HEK293 (cell line): ENCODE measurements at regions not wholly inside any gene's neighbourhood (a gene's known extent, or its start where the extent isn't known, plus 50 kb on each side); places are given as distances from the start of the nearest gene placed in this dataset.
A peak's percentile ranks its signal among the peaks of the same experiment; 100 is the strongest.

ENCODE experiments used
- CTCF ChIA-PET: fragments of 350-600 bp; formaldehyde crosslinking; extraction: SDS; loops from one replicate; lab custom pipeline; 2021; ENCODE audit warnings: antibody characterized with exemption; lab: Yijun Ruan, JAX
- POLR2A ChIA-PET: fragments of 300-600 bp; formaldehyde crosslinking; extraction: SDS; loops from one replicate; lab custom pipeline; 2020; ENCODE audit warnings: antibody characterized with exemption, inconsistent platforms; lab: Yijun Ruan, JAX
- H3K27ac ChIP-seq: fragments of 200-500 bp; sonication (Bioruptor generic); 2 replicates; pipeline ENCODE4 v1.5.1; 2014; ENCODE audit warnings: low read depth, low read length, control low read depth, inconsistent platforms; ENCODE audit errors: extremely low read depth
- H3K36me3 ChIP-seq, 2 experiments: fragments of 200-500 bp in 1 of 2; sonication (Bioruptor generic) in 1 of 2; 1 replicate in 1 of 2; 2 replicates in 1 of 2; pipeline ENCODE4 v1.5.1; 2014 to 2017; ENCODE audit warnings: inconsistent platforms in 2 of 2, low read length in 2 of 2; ENCODE audit not compliant: control insufficient read depth in 2 of 2, insufficient read depth in 1 of 2
- H3K4me1 ChIP-seq: fragments of 200-500 bp; sonication (Bioruptor generic); 2 replicates; pipeline ENCODE4 v1.5.1; 2014; ENCODE audit warnings: mild to moderate bottlenecking, low read length, inconsistent platforms; ENCODE audit not compliant: control insufficient read depth, insufficient read depth
- H3K4me3 ChIP-seq: 2 replicates; pipeline ENCODE4 v1.5.1; 2011; ENCODE audit warnings: low read depth, mild to moderate bottlenecking, control low read depth, low read length, moderate library complexity
- H3K9me3 ChIP-seq: fragments of 200-500 bp; sonication (Bioruptor generic); 2 replicates; pipeline ENCODE4 v1.5.1; 2014; ENCODE audit warnings: low read depth, low read length, inconsistent platforms; ENCODE audit not compliant: control insufficient read depth, insufficient read depth
- GLIS2 ChIP-seq: fragments of 450-650 bp; formaldehyde crosslinking; IDR thresholded peaks from 2 replicates; pipeline ENCODE4 v1.5.1; 2016; ENCODE audit warnings: missing biosample characterization, missing genetic modification characterization
- KLF1 ChIP-seq: fragments of 450-650 bp; formaldehyde crosslinking; IDR thresholded peaks from 2 replicates; pipeline ENCODE4 v1.5.1; 2016; ENCODE audit warnings: missing biosample characterization, missing genetic modification characterization
- KLF8 ChIP-seq: fragments of 450-650 bp; formaldehyde crosslinking; IDR thresholded peaks from 2 replicates; pipeline ENCODE4 v1.5.1; 2016; ENCODE audit warnings: missing biosample characterization, missing genetic modification characterization
- PRDM10 ChIP-seq: fragments of 450-650 bp; formaldehyde crosslinking; IDR thresholded peaks from 2 replicates; pipeline ENCODE4 v1.5.1; 2016; ENCODE audit warnings: missing biosample characterization, missing genetic modification characterization
- RBAK ChIP-seq: fragments of 450-650 bp; formaldehyde crosslinking; IDR thresholded peaks from 2 replicates; pipeline ENCODE4 v1.5.1; 2016; ENCODE audit warnings: missing biosample characterization, missing genetic modification characterization
- SP3 ChIP-seq: fragments of 450-650 bp; formaldehyde crosslinking; IDR thresholded peaks from 2 replicates; pipeline ENCODE4 v1.5.1; 2016; ENCODE audit warnings: missing biosample characterization, missing genetic modification characterization
- ZNF140 ChIP-seq: fragments of 450-650 bp; formaldehyde crosslinking; IDR thresholded peaks from 2 replicates; pipeline ENCODE4 v1.5.1; 2016; ENCODE audit warnings: missing biosample characterization, missing genetic modification characterization
- ZNF211 ChIP-seq: fragments of 450-650 bp; formaldehyde crosslinking; IDR thresholded peaks from 2 replicates; pipeline ENCODE4 v1.5.1; 2016; ENCODE audit warnings: low read depth, missing biosample characterization, missing genetic modification characterization
- ZNF311 ChIP-seq: fragments of 450-650 bp; formaldehyde crosslinking; IDR thresholded peaks from 2 replicates; pipeline ENCODE4 v1.5.1; 2017; ENCODE audit warnings: missing biosample characterization, missing genetic modification characterization, borderline replicate concordance
- ZNF391 ChIP-seq: fragments of 450-650 bp; formaldehyde crosslinking; IDR thresholded peaks from 2 replicates; pipeline ENCODE4 v1.5.1; 2016; ENCODE audit warnings: low read depth, missing biosample characterization, missing genetic modification characterization, borderline replicate concordance
- ZNF555 ChIP-seq: fragments of 450-650 bp; formaldehyde crosslinking; conservative IDR thresholded peaks from 2 replicates; pipeline ENCODE4 v1.5.1; 2017; ENCODE audit warnings: missing biosample characterization, mild to moderate bottlenecking, missing genetic modification characterization, inconsistent platforms
- ZNF558 ChIP-seq: fragments of 450-650 bp; formaldehyde crosslinking; IDR thresholded peaks from 2 replicates; pipeline ENCODE4 v1.5.1; 2016; ENCODE audit warnings: missing biosample characterization, missing genetic modification characterization
- ZNF626 ChIP-seq: fragments of 450-650 bp; sonication (Bioruptor Pico); formaldehyde crosslinking; IDR thresholded peaks from 2 replicates; pipeline ENCODE4 v1.5.1; 2018; ENCODE audit warnings: missing biosample characterization, missing genetic modification characterization, inconsistent platforms
- ZNF654 ChIP-seq: fragments of 450-650 bp; formaldehyde crosslinking; IDR thresholded peaks from 2 replicates; pipeline ENCODE4 v1.5.1; 2016; ENCODE audit warnings: low read depth, missing biosample characterization, missing genetic modification characterization
- ZNF704 ChIP-seq: fragments of 450-650 bp; formaldehyde crosslinking; IDR thresholded peaks from 2 replicates; pipeline ENCODE4 v1.5.1; 2016; ENCODE audit warnings: missing biosample characterization, missing genetic modification characterization
- ZNF777 ChIP-seq: fragments of 450-650 bp; formaldehyde crosslinking; IDR thresholded peaks from 2 replicates; pipeline ENCODE4 v1.5.1; 2017; ENCODE audit warnings: missing biosample characterization, missing genetic modification characterization, borderline replicate concordance
- ZNF843 ChIP-seq: fragments of 450-650 bp; formaldehyde crosslinking; IDR thresholded peaks from 2 replicates; pipeline ENCODE4 v1.5.1; 2016; ENCODE audit warnings: missing biosample characterization, missing genetic modification characterization
- TF ChIP-seq, protein P1 (sequence below): fragments of 450-650 bp; formaldehyde crosslinking; IDR thresholded peaks from 2 replicates; pipeline ENCODE4 v1.5.1; 2016; ENCODE audit warnings: missing biosample characterization, missing genetic modification characterization
- TF ChIP-seq, protein P2 (sequence below): fragments of 450-650 bp; formaldehyde crosslinking; IDR thresholded peaks from 2 replicates; pipeline ENCODE4 v1.5.1; 2017; ENCODE audit warnings: missing biosample characterization, missing genetic modification characterization
- TF ChIP-seq, protein P3 (sequence below): fragments of 450-650 bp; formaldehyde crosslinking; IDR thresholded peaks from 2 replicates; pipeline ENCODE4 v1.5.0; 2017; ENCODE audit warnings: missing biosample characterization, missing genetic modification characterization, borderline replicate concordance

DNA sequence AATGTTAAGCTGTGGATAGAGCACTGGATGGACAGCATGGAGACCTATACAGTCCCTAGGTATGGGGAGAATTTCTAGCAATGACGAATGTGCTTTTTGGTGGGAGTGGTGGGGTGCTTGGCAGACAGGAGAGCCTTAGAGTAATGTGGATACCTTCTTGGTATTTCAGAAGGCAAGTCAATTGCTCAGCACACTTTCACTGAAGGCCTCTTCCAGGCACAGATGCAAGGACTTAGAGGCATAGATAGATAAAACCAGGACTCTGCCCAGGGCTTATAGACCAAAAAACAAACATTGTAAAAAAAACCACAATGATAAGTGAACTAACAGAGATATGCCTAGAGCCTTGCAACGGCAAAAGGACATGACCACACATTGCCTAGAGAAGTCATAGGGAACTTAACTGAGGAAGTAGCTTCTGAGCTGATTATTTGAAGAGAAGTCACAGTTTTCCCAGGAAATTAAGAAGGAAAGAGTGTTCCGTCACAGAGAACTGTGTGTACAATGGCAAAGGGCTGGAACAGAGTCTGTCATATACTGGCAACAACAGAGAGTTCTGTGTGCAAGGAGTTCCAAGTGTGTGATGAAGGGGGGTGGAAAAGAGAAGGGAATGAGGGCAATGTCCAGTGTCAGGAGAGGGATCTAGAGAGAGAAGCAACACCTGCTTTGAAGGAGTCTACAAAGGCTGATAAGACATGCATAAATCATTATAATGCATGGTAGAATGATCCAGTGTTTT, 65.9 kb upstream of the PICALM start (continued):
- TF ChIP-seq, protein P1, sequence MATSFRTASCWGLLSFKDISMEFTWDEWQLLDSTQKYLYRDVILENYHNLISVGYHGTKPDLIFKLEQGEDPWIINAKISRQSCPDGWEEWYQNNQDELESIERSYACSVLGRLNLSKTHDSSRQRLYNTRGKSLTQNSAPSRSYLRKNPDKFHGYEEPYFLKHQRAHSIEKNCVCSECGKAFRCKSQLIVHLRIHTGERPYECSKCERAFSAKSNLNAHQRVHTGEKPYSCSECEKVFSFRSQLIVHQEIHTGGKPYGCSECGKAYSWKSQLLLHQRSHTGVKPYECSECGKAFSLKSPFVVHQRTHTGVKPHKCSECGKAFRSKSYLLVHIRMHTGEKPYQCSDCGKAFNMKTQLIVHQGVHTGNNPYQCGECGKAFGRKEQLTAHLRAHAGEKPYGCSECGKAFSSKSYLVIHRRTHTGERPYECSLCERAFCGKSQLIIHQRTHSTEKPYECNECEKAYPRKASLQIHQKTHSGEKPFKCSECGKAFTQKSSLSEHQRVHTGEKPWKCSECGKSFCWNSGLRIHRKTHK (tag by site-specific recombination): no peak
- TF ChIP-seq ZNF558 (tag by site-specific recombination) (no peak), PRDM10 (tag by site-specific recombination) (0 out of 2 replicates have a peak, but pooled peaks have one; percentile 15), ZNF654 (no peak)
- TF ChIP-seq, all 188 proteins: peak for 2

DNA sequence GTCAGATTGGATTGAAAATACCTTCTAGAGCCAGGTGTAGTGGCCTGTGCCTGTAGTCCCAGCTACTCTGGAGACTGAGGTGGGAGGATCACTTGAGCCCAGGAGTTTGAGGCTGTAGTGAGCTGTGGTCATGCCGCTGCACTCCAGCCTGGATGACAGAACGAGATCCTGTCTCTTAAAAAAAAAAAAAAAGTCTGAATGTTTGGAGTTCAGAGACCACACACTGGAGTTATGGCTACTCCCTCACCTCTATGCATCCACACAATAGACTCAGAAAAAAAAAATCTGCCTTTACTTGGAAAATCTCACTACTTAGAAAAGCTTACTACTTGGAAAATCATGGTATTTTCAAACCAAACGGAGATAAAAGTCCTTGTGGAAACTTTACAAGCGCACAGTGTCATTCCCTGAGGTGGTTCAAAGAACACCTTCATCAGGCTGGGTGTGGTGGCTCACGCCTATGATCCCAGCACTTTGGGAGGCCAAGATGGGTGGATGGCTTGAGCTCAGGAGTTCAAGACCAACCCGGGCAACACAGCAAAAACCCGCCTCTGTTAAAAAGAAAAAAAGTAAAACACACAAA, 63.9 kb upstream of the PICALM start:
- Histone ChIP-seq H3K4me3 (no peak overlapping the region), H3K4me1 (peaks cover 3% of the 10 kb centered on the region; the same call in 1 of the 2 replicates), H3K27ac (no peak overlapping the region), H3K9me3 (no peaks in the 10 kb centered on the region), H3K36me3 (no peaks in the 10 kb centered on the region)
- TF ChIP-seq ZNF391 (tag by site-specific recombination) (no peak), ZNF555 (tag by site-specific recombination) (no peak), ZNF777 (tag by site-specific recombination) (no peak), ZNF626 (tag by site-specific recombination) (no peak), KLF1 (no peak), RBAK (no peak), ZNF843 (tag by site-specific recombination) (no peak), GLIS2 (tag by site-specific recombination) (no peak), ZNF704 (tag by site-specific recombination) (no peak), KLF8 (tag by site-specific recombination) (no peak), ZNF211 (tag by site-specific recombination) (no peak), ZNF311 (tag by site-specific recombination) (no peak), ZNF140 (tag by site-specific recombination) (no peak), SP3 (tag by site-specific recombination) (no peak)
- TF ChIP-seq, protein P2, sequence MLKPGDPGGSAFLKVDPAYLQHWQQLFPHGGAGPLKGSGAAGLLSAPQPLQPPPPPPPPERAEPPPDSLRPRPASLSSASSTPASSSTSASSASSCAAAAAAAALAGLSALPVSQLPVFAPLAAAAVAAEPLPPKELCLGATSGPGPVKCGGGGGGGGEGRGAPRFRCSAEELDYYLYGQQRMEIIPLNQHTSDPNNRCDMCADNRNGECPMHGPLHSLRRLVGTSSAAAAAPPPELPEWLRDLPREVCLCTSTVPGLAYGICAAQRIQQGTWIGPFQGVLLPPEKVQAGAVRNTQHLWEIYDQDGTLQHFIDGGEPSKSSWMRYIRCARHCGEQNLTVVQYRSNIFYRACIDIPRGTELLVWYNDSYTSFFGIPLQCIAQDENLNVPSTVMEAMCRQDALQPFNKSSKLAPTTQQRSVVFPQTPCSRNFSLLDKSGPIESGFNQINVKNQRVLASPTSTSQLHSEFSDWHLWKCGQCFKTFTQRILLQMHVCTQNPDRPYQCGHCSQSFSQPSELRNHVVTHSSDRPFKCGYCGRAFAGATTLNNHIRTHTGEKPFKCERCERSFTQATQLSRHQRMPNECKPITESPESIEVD (tag by site-specific recombination): no peak
- TF ChIP-seq, protein P3, sequence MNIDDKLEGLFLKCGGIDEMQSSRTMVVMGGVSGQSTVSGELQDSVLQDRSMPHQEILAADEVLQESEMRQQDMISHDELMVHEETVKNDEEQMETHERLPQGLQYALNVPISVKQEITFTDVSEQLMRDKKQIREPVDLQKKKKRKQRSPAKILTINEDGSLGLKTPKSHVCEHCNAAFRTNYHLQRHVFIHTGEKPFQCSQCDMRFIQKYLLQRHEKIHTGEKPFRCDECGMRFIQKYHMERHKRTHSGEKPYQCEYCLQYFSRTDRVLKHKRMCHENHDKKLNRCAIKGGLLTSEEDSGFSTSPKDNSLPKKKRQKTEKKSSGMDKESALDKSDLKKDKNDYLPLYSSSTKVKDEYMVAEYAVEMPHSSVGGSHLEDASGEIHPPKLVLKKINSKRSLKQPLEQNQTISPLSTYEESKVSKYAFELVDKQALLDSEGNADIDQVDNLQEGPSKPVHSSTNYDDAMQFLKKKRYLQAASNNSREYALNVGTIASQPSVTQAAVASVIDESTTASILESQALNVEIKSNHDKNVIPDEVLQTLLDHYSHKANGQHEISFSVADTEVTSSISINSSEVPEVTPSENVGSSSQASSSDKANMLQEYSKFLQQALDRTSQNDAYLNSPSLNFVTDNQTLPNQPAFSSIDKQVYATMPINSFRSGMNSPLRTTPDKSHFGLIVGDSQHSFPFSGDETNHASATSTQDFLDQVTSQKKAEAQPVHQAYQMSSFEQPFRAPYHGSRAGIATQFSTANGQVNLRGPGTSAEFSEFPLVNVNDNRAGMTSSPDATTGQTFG (tag by site-specific recombination): no peak
- ChIA-PET CTCF (no interaction called here), POLR2A (no interaction called here)
